ENCODE measurements at regions not wholly inside any gene's neighbourhood (a gene's known extent, or its start where the extent isn't known, plus 50 kb on each side); places are given as distances from the start of the nearest gene placed in this dataset.

GRCh38 chr4:111937368-111937767 is 207.9 kb upstream of the FAM241A start:
- H3K9ac ChIP-seq (ENCODE audit: low read length in 5 of 5): no peak overlapping the region
- H3K9me3 ChIP-seq (ENCODE audit: control insufficient read depth in 5 of 5, low read length in 5 of 5): no peaks in the 10 kb centered on the region
- no peaks in the 10 kb centered on the region for H3K4me1 ChIP-seq (ENCODE audit: control insufficient read depth in 5 of 5, insufficient read depth in 5 of 5, low read length in 5 of 5)
- no peak overlapping the region for H3K4me3 ChIP-seq (ENCODE audit: low read depth in 1 of 5, low read length in 5 of 5)
- no peaks in the 10 kb centered on the region for H3K36me3 ChIP-seq (ENCODE audit: control insufficient read depth in 5 of 5, insufficient read depth in 5 of 5, low read length in 5 of 5)
- H3K27ac ChIP-seq (ENCODE audit: low read depth, low read length): no peak overlapping the region
- H3K27me3 ChIP-seq (ENCODE audit: control insufficient read depth in 5 of 5, insufficient read depth in 4 of 5, low read length in 5 of 5): peaks cover 0 to 5% (median 0%) of the 10 kb centered on the region in 5 donors

- H3K36me3 ChIP-seq (ENCODE audit: control insufficient read depth in 5 of 5, insufficient read depth in 5 of 5, low read length in 5 of 5): no peaks in the 10 kb centered on the region
- peaks cover 0 to 2% (median 0%) of the 10 kb centered on the region in 5 donors for H3K27me3 ChIP-seq (ENCODE audit: control insufficient read depth in 5 of 5, insufficient read depth in 4 of 5, low read length in 5 of 5)
- H3K27ac ChIP-seq (ENCODE audit: low read depth, low read length): no peak overlapping the region
- H3K4me3 ChIP-seq (ENCODE audit: low read depth in 1 of 5, low read length in 5 of 5): no peak overlapping the region
- no peaks in the 10 kb centered on the region for H3K4me1 ChIP-seq (ENCODE audit: control insufficient read depth in 5 of 5, insufficient read depth in 5 of 5, low read length in 5 of 5)
- no peak overlapping the region for H3K9ac ChIP-seq (ENCODE audit: low read length in 5 of 5)
- no peaks in the 10 kb centered on the region for H3K9me3 ChIP-seq (ENCODE audit: control insufficient read depth in 5 of 5, low read length in 5 of 5)
These were observed 203.3 kb upstream of the FAM241A start for GRCh38 chr4:111941957-111942356.

GRCh38 chr4:111943796-111944203 is 201.5 kb upstream of the FAM241A start:
- H3K27me3 ChIP-seq (ENCODE audit: control insufficient read depth in 5 of 5, insufficient read depth in 4 of 5, low read length in 5 of 5): no peaks in the 10 kb centered on the region
- no peaks in the 10 kb centered on the region for H3K4me1 ChIP-seq (ENCODE audit: control insufficient read depth in 5 of 5, insufficient read depth in 5 of 5, low read length in 5 of 5)
- no peak overlapping the region for H3K9ac ChIP-seq (ENCODE audit: low read length in 5 of 5)
- H3K9me3 ChIP-seq (ENCODE audit: control insufficient read depth in 5 of 5, low read length in 5 of 5): no peaks in the 10 kb centered on the region
- H3K4me3 ChIP-seq (ENCODE audit: low read depth in 1 of 5, low read length in 5 of 5): no peak overlapping the region
- no peaks in the 10 kb centered on the region for H3K36me3 ChIP-seq (ENCODE audit: control insufficient read depth in 5 of 5, insufficient read depth in 5 of 5, low read length in 5 of 5)
- no peak overlapping the region for H3K27ac ChIP-seq (ENCODE audit: low read depth, low read length)

GRCh38 chr4:111945014-111945413 is 200.2 kb upstream of the FAM241A start:
- no peaks in the 10 kb centered on the region for H3K27me3 ChIP-seq (ENCODE audit: control insufficient read depth in 5 of 5, insufficient read depth in 4 of 5, low read length in 5 of 5)

GRCh38 chr4:111946800-111947199 is 198.5 kb upstream of the FAM241A start:
- Histone ChIP-seq H3K27me3 (ENCODE audit: control insufficient read depth in 5 of 5, insufficient read depth in 4 of 5, low read length in 5 of 5) (no peaks in the 10 kb centered on the region), H3K4me1 (ENCODE audit: control insufficient read depth in 5 of 5, insufficient read depth in 5 of 5, low read length in 5 of 5) (no peaks in the 10 kb centered on the region), H3K9me3 (ENCODE audit: control insufficient read depth in 5 of 5, low read length in 5 of 5) (no peaks in the 10 kb centered on the region), H3K4me3 (ENCODE audit: low read depth in 1 of 5, low read length in 5 of 5) (no peak overlapping the region), H3K27ac (ENCODE audit: low read depth, low read length) (no peak overlapping the region), H3K36me3 (ENCODE audit: control insufficient read depth in 5 of 5, insufficient read depth in 5 of 5, low read length in 5 of 5) (no peaks in the 10 kb centered on the region), H3K9ac (ENCODE audit: low read length in 5 of 5) (no peak overlapping the region)

More at GRCh38 chr4:111945014-111945413, 200.2 kb upstream of the FAM241A start:
- Histone ChIP-seq H3K4me1 (ENCODE audit: control insufficient read depth in 5 of 5, insufficient read depth in 5 of 5, low read length in 5 of 5) (no peaks in the 10 kb centered on the region), H3K27ac (ENCODE audit: low read depth, low read length) (no peak overlapping the region), H3K4me3 (ENCODE audit: low read depth in 1 of 5, low read length in 5 of 5) (no peak overlapping the region), H3K9ac (ENCODE audit: low read length in 5 of 5) (no peak overlapping the region), H3K36me3 (ENCODE audit: control insufficient read depth in 5 of 5, insufficient read depth in 5 of 5, low read length in 5 of 5) (no peaks in the 10 kb centered on the region), H3K9me3 (ENCODE audit: control insufficient read depth in 5 of 5, low read length in 5 of 5) (no peaks in the 10 kb centered on the region)

GRCh38 chr4:111952688-111953087 is 192.6 kb upstream of the FAM241A start:
- no peak overlapping the region for H3K9ac ChIP-seq (ENCODE audit: low read length in 5 of 5)
- H3K36me3 ChIP-seq (ENCODE audit: control insufficient read depth in 5 of 5, insufficient read depth in 5 of 5, low read length in 5 of 5): no peaks in the 10 kb centered on the region
- H3K4me3 ChIP-seq (ENCODE audit: low read depth in 1 of 5, low read length in 5 of 5): no peak overlapping the region
- no peaks in the 10 kb centered on the region for H3K4me1 ChIP-seq (ENCODE audit: control insufficient read depth in 5 of 5, insufficient read depth in 5 of 5, low read length in 5 of 5)
- no peaks in the 10 kb centered on the region for H3K27me3 ChIP-seq (ENCODE audit: control insufficient read depth in 5 of 5, insufficient read depth in 4 of 5, low read length in 5 of 5)
- peaks cover 0 to 2% (median 0%) of the 10 kb centered on the region in 5 donors for H3K9me3 ChIP-seq (ENCODE audit: control insufficient read depth in 5 of 5, low read length in 5 of 5)
- no peak overlapping the region for H3K27ac ChIP-seq (ENCODE audit: low read depth, low read length)

GRCh38 chr4:111954550-111954949 is 190.7 kb upstream of the FAM241A start:
- H3K9ac ChIP-seq (ENCODE audit: low read length in 5 of 5): no peak overlapping the region
- peaks cover 0 to 2% (median 0%) of the 10 kb centered on the region in 5 donors for H3K9me3 ChIP-seq (ENCODE audit: control insufficient read depth in 5 of 5, low read length in 5 of 5)
- no peaks in the 10 kb centered on the region for H3K4me1 ChIP-seq (ENCODE audit: control insufficient read depth in 5 of 5, insufficient read depth in 5 of 5, low read length in 5 of 5)
- no peak overlapping the region for H3K27ac ChIP-seq (ENCODE audit: low read depth, low read length)
- no peaks in the 10 kb centered on the region for H3K36me3 ChIP-seq (ENCODE audit: control insufficient read depth in 5 of 5, insufficient read depth in 5 of 5, low read length in 5 of 5)
- H3K27me3 ChIP-seq (ENCODE audit: control insufficient read depth in 5 of 5, insufficient read depth in 4 of 5, low read length in 5 of 5): no peaks in the 10 kb centered on the region
- H3K4me3 ChIP-seq (ENCODE audit: low read depth in 1 of 5, low read length in 5 of 5): no peak overlapping the region

- Histone ChIP-seq H3K4me3 (ENCODE audit: low read depth in 1 of 5, low read length in 5 of 5) (no peak overlapping the region), H3K36me3 (ENCODE audit: control insufficient read depth in 5 of 5, insufficient read depth in 5 of 5, low read length in 5 of 5) (no peaks in the 10 kb centered on the region), H3K27ac (ENCODE audit: low read depth, low read length) (no peak overlapping the region), H3K27me3 (ENCODE audit: control insufficient read depth in 5 of 5, insufficient read depth in 4 of 5, low read length in 5 of 5) (no peaks in the 10 kb centered on the region), H3K9me3 (ENCODE audit: control insufficient read depth in 5 of 5, low read length in 5 of 5) (peaks cover 0 to 2% (median 0%) of the 10 kb centered on the region in 5 donors), H3K4me1 (ENCODE audit: control insufficient read depth in 5 of 5, insufficient read depth in 5 of 5, low read length in 5 of 5) (no peaks in the 10 kb centered on the region), H3K9ac (ENCODE audit: low read length in 5 of 5) (no peak overlapping the region)
These were observed 190.3 kb upstream of the FAM241A start for GRCh38 chr4:111955001-111955400.

GRCh38 chr4:111957116-111957515 is 188.1 kb upstream of the FAM241A start:
- Histone ChIP-seq H3K27me3 (ENCODE audit: control insufficient read depth in 5 of 5, insufficient read depth in 4 of 5, low read length in 5 of 5) (no peaks in the 10 kb centered on the region), H3K4me3 (ENCODE audit: low read depth in 1 of 5, low read length in 5 of 5) (no peak overlapping the region), H3K9ac (ENCODE audit: low read length in 5 of 5) (no peak overlapping the region), H3K36me3 (ENCODE audit: control insufficient read depth in 5 of 5, insufficient read depth in 5 of 5, low read length in 5 of 5) (no peaks in the 10 kb centered on the region), H3K9me3 (ENCODE audit: control insufficient read depth in 5 of 5, low read length in 5 of 5) (peaks cover 0 to 2% (median 0%) of the 10 kb centered on the region in 5 donors), H3K27ac (ENCODE audit: low read depth, low read length) (no peak overlapping the region), H3K4me1 (ENCODE audit: control insufficient read depth in 5 of 5, insufficient read depth in 5 of 5, low read length in 5 of 5) (no peaks in the 10 kb centered on the region)

- peaks cover 0 to under 1% (median 0%) of the 10 kb centered on the region in 5 donors for H3K9me3 ChIP-seq (ENCODE audit: control insufficient read depth in 5 of 5, low read length in 5 of 5)
- no peaks in the 10 kb centered on the region for H3K4me1 ChIP-seq (ENCODE audit: control insufficient read depth in 5 of 5, insufficient read depth in 5 of 5, low read length in 5 of 5)
- H3K36me3 ChIP-seq (ENCODE audit: control insufficient read depth in 5 of 5, insufficient read depth in 5 of 5, low read length in 5 of 5): no peaks in the 10 kb centered on the region
- H3K9ac ChIP-seq (ENCODE audit: low read length in 5 of 5): no peak overlapping the region
- no peak overlapping the region for H3K27ac ChIP-seq (ENCODE audit: low read depth, low read length)
- H3K4me3 ChIP-seq (ENCODE audit: low read depth in 1 of 5, low read length in 5 of 5): no peak overlapping the region
- H3K27me3 ChIP-seq (ENCODE audit: control insufficient read depth in 5 of 5, insufficient read depth in 4 of 5, low read length in 5 of 5): no peaks in the 10 kb centered on the region
These were observed 187.3 kb upstream of the FAM241A start for GRCh38 chr4:111957997-111958396.

- H3K9me3 ChIP-seq (ENCODE audit: control insufficient read depth in 5 of 5, low read length in 5 of 5): no peaks in the 10 kb centered on the region
- H3K36me3 ChIP-seq (ENCODE audit: control insufficient read depth in 5 of 5, insufficient read depth in 5 of 5, low read length in 5 of 5): no peaks in the 10 kb centered on the region
- no peaks in the 10 kb centered on the region for H3K27me3 ChIP-seq (ENCODE audit: control insufficient read depth in 5 of 5, insufficient read depth in 4 of 5, low read length in 5 of 5)
- no peaks in the 10 kb centered on the region for H3K4me1 ChIP-seq (ENCODE audit: control insufficient read depth in 5 of 5, insufficient read depth in 5 of 5, low read length in 5 of 5)
- H3K4me3 ChIP-seq (ENCODE audit: low read depth in 1 of 5, low read length in 5 of 5): no peak overlapping the region
- no peak overlapping the region for H3K9ac ChIP-seq (ENCODE audit: low read length in 5 of 5)
- H3K27ac ChIP-seq (ENCODE audit: low read depth, low read length): no peak overlapping the region
These were observed 186.0 kb upstream of the FAM241A start for GRCh38 chr4:111959222-111959621.

All from subcutaneous abdominal adipose tissue (tissue), 5 donors.